OCI-LY3 (cell line): ENCODE measurements at regions not wholly inside any gene's neighbourhood (a gene's known extent, or its start where the extent isn't known, plus 50 kb on each side); places are given as distances from the start of the nearest gene placed in this dataset.

Experiments used
- H2AFZ ChIP-seq: fragments of 200-600, 300-600 bp; shearing (Covaris generic); 2 replicates; pipeline ENCODE4 v1.6.0; 2014; ENCODE audit warnings: antibody characterized with exemption, low read depth, low read length
- H3K27ac ChIP-seq: fragments of 200-600, 300-600 bp; sonication (generic); 2 replicates; pipeline ENCODE4 v1.5.1; 2014; ENCODE audit warnings: mild to moderate bottlenecking, low read length, moderate library complexity, mixed read lengths
- H3K27me3 ChIP-seq: fragments of 200-600, 300-600 bp; sonication (generic); 2 replicates; pipeline ENCODE4 v1.6.1; 2014; ENCODE audit warnings: low read depth, low read length, mixed read lengths
- H3K36me3 ChIP-seq: fragments of 200-600, 300-600 bp; sonication (generic); replicated peaks from 2 replicates; pipeline ENCODE3; 2014; ENCODE audit warnings: low read depth, low read length, mixed read lengths
- H3K4me1 ChIP-seq: fragments of 300-600, 200-600 bp; sonication (generic); 2 replicates; pipeline ENCODE4 v1.6.1; 2014; ENCODE audit warnings: low read length, mixed read lengths
- H3K4me2 ChIP-seq: fragments of 200-600, 300-600 bp; sonication (generic); 2 replicates; pipeline ENCODE4 v1.6.1; 2014; ENCODE audit warnings: low read length, mixed read lengths
- H3K4me3 ChIP-seq: fragments of 300-600, 200-600 bp; sonication (generic); 2 replicates; pipeline ENCODE4 v1.5.1; 2014; ENCODE audit warnings: antibody characterized with exemption, mild to moderate bottlenecking, low read length, moderate library complexity
- H3K79me2 ChIP-seq: fragments of 300-600, 200-600 bp; shearing (Covaris generic); 2 replicates; pipeline ENCODE4 v1.6.1; 2014; ENCODE audit warnings: mild to moderate bottlenecking, low read length, mixed read lengths
- H3K9ac ChIP-seq: fragments of 300-600, 200-600 bp; shearing (Covaris generic); 2 replicates; pipeline ENCODE4 v1.6.0; 2014; ENCODE audit warnings: mild to moderate bottlenecking, low read length, moderate library complexity
- H3K9me3 ChIP-seq: fragments of 200-600, 300-600 bp; shearing (Covaris generic); 2 replicates; pipeline ENCODE4 v1.6.1; 2014; ENCODE audit warnings: low read length, mixed read lengths; ENCODE audit not compliant: insufficient read depth
- H4K20me1 ChIP-seq: fragments of 200-600, 300-600 bp; sonication (generic); 2 replicates; pipeline ENCODE4 v1.6.1; 2016; ENCODE audit warnings: low read length, mixed read lengths; ENCODE audit not compliant: insufficient read depth
- EZH2phosphoT487 ChIP-seq: fragments of 200-600 bp; shearing (Covaris generic); IDR thresholded peaks from 2 replicates; pipeline ENCODE4 v1.6.1; 2018; ENCODE audit warnings: antibody characterized with exemption, mixed run types, low read depth
- TF ChIP-seq, protein P1 (sequence below): fragments of 200-600, 300-600 bp; sonication (generic); IDR thresholded peaks from 2 replicates; pipeline ENCODE4 v1.5.1; 2014; ENCODE audit warnings: antibody characterized with exemption, low read length, low read depth

DNA sequence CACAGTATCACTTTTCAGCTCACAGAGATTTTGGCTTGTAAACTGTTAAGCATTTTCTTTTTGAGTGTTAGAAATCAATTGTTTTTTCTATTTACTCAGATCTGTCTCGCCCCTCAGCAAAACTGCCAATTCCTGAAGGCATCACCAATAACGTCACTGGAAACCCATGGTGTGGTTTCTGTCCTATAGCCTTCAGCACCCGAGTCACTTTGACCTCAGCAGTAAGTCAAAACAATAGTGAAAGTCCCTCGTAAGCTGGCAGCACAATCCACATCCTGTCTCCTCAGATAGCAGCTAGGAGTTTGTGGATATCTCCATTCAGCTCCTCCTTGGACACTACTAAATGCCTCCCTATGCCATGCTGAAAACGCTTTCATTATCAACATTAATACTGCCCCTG is 1787.4 kb upstream of the ADGRL3 start:
- Histone ChIP-seq H3K9me3 (no peaks in the 10 kb centered on the region), H3K36me3 (no peaks in the 10 kb centered on the region), H3K79me2 (no peaks in the 10 kb centered on the region), H4K20me1 (no peaks in the 10 kb centered on the region), H2AFZ (peak overlapping the region; percentile 62; the same call in 1 of the 2 replicates), H3K9ac (no peak overlapping the region), H3K4me1 (peaks cover 5% of the 10 kb centered on the region; the same call in 1 of the 2 replicates), H3K4me2 (peak overlapping the region; percentile 43; the same call in 1 of the 2 replicates), H3K27me3 (no peaks in the 10 kb centered on the region), H3K27ac (no peak overlapping the region), H3K4me3 (0 out of 2 replicates have a peak overlapping the region, but pooled peaks have one; percentile 7)
- TF ChIP-seq, protein P1, sequence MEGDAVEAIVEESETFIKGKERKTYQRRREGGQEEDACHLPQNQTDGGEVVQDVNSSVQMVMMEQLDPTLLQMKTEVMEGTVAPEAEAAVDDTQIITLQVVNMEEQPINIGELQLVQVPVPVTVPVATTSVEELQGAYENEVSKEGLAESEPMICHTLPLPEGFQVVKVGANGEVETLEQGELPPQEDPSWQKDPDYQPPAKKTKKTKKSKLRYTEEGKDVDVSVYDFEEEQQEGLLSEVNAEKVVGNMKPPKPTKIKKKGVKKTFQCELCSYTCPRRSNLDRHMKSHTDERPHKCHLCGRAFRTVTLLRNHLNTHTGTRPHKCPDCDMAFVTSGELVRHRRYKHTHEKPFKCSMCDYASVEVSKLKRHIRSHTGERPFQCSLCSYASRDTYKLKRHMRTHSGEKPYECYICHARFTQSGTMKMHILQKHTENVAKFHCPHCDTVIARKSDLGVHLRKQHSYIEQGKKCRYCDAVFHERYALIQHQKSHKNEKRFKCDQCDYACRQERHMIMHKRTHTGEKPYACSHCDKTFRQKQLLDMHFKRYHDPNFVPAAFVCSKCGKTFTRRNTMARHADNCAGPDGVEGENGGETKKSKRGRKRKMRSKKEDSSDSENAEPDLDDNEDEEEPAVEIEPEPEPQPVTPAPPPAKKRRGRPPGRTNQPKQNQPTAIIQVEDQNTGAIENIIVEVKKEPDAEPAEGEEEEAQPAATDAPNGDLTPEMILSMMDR: no peak
- no peak for TF ChIP-seq EZH2phosphoT487

DNA sequence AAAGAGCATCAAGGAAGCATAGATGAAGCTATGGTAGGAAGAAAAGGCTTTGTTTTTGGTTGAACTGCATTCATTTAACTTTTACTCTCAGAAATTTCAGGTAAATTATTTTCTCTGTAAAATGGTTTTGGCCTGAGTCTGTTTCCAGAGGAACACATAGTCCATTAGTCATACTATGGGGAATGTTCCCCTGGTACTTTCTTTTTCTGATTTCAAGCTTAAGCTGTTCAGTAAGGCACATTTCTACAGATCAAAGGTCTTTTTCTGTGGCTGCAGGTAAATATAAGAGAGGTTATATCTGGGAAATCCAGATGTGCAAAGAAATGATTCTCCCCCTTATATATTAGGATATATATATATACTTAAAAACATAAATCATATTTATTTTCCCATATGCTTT is 1744.4 kb upstream of the ADGRL3 start:
- no peak overlapping the region for H2AFZ ChIP-seq
- no peaks in the 10 kb centered on the region for H4K20me1 ChIP-seq
- no peak overlapping the region for H3K27ac ChIP-seq
- no peak for TF ChIP-seq EZH2phosphoT487
- TF ChIP-seq, protein P1: no peak
- no peaks in the 10 kb centered on the region for H3K27me3 ChIP-seq
- H3K4me1 ChIP-seq: peaks cover under 1% of the 10 kb centered on the region; the same call in 1 of the 2 replicates
- H3K9me3 ChIP-seq: no peaks in the 10 kb centered on the region
- H3K4me3 ChIP-seq: no peak overlapping the region
- no peak overlapping the region for H3K9ac ChIP-seq
- no peaks in the 10 kb centered on the region for H3K36me3 ChIP-seq
- no peak overlapping the region for H3K4me2 ChIP-seq
- H3K79me2 ChIP-seq: no peaks in the 10 kb centered on the region

DNA sequence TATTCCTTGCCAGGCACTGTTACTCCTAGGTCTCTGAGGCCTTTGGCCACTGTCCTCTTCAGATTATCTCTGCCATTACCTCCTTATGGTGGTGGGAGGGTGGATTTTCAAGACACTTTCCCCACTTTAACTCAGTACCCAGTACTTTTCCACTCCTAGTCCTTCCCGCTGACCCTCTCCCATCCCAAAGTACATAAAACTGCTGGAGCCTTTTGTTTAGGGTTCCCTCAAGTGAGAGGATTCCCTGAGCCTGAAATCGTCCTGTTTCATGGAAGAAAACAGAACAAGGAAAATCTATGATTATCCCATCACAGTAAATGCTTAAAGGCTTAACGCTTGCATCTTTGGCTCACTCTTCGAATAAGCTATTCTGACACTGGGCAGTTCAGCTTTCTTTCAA is 1742.5 kb upstream of the ADGRL3 start:
- no peak for TF ChIP-seq EZH2phosphoT487
- TF ChIP-seq, protein P1: no peak
- no peak overlapping the region for H3K4me2 ChIP-seq
- no peaks in the 10 kb centered on the region for H4K20me1 ChIP-seq
- H3K9me3 ChIP-seq: no peaks in the 10 kb centered on the region
- H3K79me2 ChIP-seq: no peaks in the 10 kb centered on the region
- no peaks in the 10 kb centered on the region for H3K27me3 ChIP-seq
- no peak overlapping the region for H3K4me3 ChIP-seq
- H3K9ac ChIP-seq: no peak overlapping the region
- no peaks in the 10 kb centered on the region for H3K36me3 ChIP-seq
- no peak overlapping the region for H2AFZ ChIP-seq
- peaks cover 3% of the 10 kb centered on the region; the same call in 1 of the 2 replicates for H3K4me1 ChIP-seq
- no peak overlapping the region for H3K27ac ChIP-seq

DNA sequence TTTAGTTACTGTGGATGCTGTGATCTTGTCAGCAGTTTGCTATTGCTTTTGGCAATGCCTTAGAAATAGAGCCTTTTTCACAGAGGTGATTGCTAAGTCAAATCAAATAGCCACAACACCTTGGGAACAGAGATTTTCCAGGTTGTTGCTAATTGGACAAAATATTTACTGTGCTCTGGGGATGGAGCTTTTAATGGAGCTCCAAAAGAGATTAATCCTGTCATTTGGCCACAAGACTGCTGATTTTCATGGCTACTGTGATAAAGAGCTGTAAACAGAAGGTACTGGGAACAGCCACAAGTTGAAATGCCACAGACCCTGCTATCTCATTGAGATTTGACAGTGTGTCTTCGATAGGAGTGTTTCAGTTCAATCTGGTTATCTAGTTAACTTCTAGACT is 1715.2 kb upstream of the ADGRL3 start:
- TF ChIP-seq, protein P1: no peak
- TF ChIP-seq EZH2phosphoT487: no peak
- H3K9ac ChIP-seq: no peak overlapping the region
- H3K27ac ChIP-seq: no peak overlapping the region
- H3K9me3 ChIP-seq: no peaks in the 10 kb centered on the region
- H3K36me3 ChIP-seq: no peaks in the 10 kb centered on the region
- H3K4me2 ChIP-seq: no peak overlapping the region
- no peaks in the 10 kb centered on the region for H4K20me1 ChIP-seq
- no peaks in the 10 kb centered on the region for H3K79me2 ChIP-seq
- no peak overlapping the region for H3K4me3 ChIP-seq
- H3K27me3 ChIP-seq: no peaks in the 10 kb centered on the region
- H2AFZ ChIP-seq: no peak overlapping the region
- peaks cover 6% of the 10 kb centered on the region for H3K4me1 ChIP-seq
